HG02885 (cell line): ENCODE measurements at regions not wholly inside any gene's neighbourhood (a gene's known extent, or its start where the extent isn't known, plus 50 kb on each side); places are given as distances from the start of the nearest gene placed in this dataset.

ENCODE experiments used
- ATAC-seq: cut with Tn5 transposase; IDR thresholded peaks from one replicate; pipeline ENCODE4 v1.9.1; 2021; ENCODE audit warnings: mild to moderate bottlenecking; ENCODE audit not compliant: unreplicated experiment, poor library complexity

DNA sequence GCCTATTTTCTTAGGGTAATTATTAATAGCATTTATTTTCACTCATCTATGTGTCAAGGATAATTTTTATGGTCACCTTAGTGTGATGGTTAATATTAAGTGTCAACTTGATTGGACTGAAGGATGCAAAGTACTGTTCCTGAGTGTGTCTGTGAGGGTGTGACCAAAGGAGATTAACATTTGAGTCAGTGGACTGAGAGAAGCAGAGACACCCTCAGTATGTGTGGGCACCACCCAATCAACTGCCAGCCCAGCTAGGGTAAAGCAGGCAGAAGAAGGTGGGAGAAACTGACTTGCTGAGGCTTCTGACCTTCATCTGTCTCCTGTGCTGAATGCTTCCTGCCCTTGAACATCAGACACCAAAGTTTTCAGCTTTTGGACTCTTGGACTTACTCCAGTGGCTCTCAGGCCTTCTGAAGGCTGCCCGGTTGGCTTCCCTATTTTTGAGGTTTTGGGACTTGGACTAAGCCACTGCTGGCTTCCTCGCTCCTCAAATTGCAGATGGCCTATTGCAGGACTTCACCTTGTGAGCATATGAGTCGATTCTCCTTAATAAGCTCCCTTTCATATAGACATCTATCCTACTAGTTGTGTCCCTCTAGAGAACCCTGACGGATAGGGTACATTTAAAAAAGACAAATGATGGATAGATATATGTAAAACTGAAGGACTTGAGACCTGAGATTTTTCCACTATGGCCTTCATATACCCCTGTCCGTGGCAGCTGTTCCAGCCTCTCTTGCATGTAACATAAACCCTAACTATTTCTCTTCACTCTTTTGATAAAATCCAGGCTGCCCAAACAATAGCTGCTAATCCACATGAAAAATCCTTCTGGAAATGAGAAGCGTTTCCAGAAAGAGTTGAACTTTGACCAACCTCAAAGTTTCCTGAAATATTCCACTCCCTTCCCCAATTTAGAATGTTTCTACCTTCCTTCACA is 62.1 kb upstream of the RGS17 start:
- ATAC-seq = no peak

DNA sequence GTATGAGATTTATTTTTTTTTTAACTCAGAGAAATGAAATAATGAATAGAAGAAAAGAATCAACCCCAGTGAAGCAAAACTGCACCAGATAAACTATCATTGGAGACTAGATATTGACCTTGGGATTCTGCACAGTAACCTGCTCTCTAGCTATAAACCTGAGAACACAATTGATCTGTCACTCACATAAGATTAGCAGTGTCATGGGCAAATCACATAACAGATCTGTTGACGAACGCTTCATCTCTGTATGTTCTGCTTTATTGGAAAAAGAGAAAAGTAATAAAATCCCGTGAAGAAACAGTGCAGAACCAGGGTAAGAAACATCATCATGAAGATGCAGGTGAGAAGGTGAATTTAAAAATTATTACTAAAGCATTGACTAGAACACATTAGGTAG is 52.8 kb upstream of the RGS17 start:
- no peak for ATAC-seq
